ENCODE measurements at regions not wholly inside any gene's neighbourhood (a gene's known extent, or its start where the extent isn't known, plus 50 kb on each side); places are given as distances from the start of the nearest gene placed in this dataset.
"Not testable (repeated sequence)": the region's sequence is repeated elsewhere in the genome, so short reads cannot be mapped to it uniquely, and the experiment has no call there.

- TF ChIP-seq CTCF (conservative IDR thresholded peaks at IDR 0.05; ENCODE audit: low read length), result no peak
- no peak overlapping the region for H3K4me3 ChIP-seq (ENCODE audit: low read length)
- no peak for DNase-seq (ENCODE audit: low read depth)
Observed at GRCh38 chr21:35982717-35983116, 77.6 kb downstream of the SETD4 start.

DNA sequence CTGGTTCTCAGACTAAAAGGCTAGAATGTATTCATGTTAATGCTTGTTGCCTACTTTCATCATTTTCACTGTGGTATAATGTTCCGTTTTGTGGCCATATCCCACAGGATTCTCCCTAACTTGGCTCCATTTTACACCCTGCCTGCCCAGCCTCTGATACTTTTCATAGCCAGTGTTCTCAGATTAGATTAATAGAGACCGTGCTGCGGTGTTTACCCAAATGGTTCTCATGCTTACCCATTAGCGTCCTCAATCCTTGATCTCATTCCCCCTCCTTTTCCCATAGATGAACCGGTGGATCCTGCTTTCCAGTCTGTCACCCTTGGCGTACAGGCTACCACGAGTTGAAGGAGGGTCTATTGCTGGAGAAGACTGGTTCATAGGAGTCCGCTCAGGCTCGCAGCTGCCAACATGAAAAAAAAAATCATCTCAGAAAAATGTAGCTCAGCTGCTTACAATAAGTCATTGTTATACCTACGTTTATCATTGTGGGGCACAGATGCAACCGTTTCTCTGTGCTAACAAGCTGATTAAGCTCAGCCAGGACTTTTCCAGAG lies 78.7 kb downstream of the SETD4 start:
- H3K4me3 ChIP-seq (ENCODE audit: low read length), result no peak overlapping the region
- no peak for DNase-seq (ENCODE audit: low read depth)
- no peak for TF ChIP-seq CTCF (conservative IDR thresholded peaks at IDR 0.05; ENCODE audit: low read length)

GRCh38 chr21:35980821-35981220 lies 79.5 kb downstream of the SETD4 start:
- no peak for DNase-seq (ENCODE audit: low read depth)
- no peak for TF ChIP-seq CTCF (conservative IDR thresholded peaks at IDR 0.05; ENCODE audit: low read length)
- H3K4me3 ChIP-seq (ENCODE audit: low read length), result no peak overlapping the region

DNA sequence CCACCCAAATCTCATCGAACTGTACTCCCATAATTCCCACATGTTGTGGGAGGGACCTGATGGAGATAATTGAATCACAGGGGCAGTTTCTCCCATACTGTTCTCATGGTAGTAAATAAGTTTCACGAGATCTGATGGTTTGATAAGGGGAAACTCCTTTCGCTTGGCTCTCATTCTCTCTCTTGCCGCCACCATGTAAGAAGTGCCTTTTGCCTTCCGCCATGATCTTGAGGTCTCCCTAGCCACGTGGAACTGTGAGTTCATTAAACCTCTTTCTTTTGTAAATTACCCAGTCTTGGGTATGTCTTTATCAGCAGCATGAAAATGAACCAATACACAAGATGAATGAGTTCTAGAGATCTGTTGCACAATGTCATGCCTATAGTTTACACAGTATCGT lies 82.5 kb downstream of the SETD4 start:
- H3K4me3 ChIP-seq (ENCODE audit: low read length); DNase-seq (ENCODE audit: low read depth): not testable (repeated sequence)

GRCh38 chr21:35976929-35977328 lies 83.4 kb downstream of the SETD4 start:
- H3K4me3 ChIP-seq (ENCODE audit: low read length), result no peak overlapping the region
- no peak for DNase-seq (ENCODE audit: low read depth)
- no peak for TF ChIP-seq CTCF (conservative IDR thresholded peaks at IDR 0.05; ENCODE audit: low read length)

DNA sequence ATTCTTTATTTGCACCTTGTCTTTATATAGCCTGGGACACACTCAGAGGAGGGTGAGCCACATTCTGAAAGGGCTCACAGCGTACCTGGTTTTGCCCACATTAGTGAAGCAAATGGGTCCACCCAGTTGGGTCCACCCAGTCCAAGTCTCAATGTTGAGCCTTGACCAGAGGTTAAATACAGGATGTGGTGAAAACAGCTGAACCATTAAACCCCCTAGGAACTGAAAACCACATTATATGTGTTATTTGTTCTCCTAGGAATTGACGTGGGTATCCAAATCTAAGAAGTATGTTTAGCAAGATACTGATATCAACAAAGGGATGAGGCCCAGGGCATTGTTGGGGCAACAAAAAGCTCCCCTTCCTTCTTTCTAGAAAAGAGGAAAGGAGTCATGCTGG lies 83.8 kb downstream of the SETD4 start:
- no peak overlapping the region for H3K4me3 ChIP-seq (ENCODE audit: low read length)
- no peak for TF ChIP-seq CTCF (conservative IDR thresholded peaks at IDR 0.05; ENCODE audit: low read length)
- DNase-seq (ENCODE audit: low read depth), result no peak

DNA sequence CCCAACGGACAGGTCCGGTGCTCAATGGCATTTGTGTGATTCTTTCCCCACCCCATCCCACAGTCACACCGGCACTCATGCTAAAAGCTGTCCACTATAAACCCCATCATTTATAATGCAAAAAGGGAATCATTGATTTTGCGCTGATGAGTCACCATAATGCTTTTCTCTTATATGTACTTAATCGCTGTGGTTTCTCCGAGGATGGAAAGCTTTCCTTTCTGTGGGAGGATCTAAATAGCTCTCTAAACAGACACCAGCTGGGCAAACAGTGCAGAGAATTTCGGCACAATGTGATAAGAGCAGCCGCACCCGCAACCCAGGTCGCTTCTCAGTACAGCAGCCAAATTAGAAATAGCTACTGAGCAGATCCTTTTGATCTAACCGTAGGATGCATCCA lies 85.6 kb downstream of the SETD4 start:
- DNase-seq (ENCODE audit: low read depth), result no peak
- TF ChIP-seq CTCF (conservative IDR thresholded peaks at IDR 0.05; ENCODE audit: low read length), result no peak
- H3K4me3 ChIP-seq (ENCODE audit: low read length), result no peak overlapping the region

DNA sequence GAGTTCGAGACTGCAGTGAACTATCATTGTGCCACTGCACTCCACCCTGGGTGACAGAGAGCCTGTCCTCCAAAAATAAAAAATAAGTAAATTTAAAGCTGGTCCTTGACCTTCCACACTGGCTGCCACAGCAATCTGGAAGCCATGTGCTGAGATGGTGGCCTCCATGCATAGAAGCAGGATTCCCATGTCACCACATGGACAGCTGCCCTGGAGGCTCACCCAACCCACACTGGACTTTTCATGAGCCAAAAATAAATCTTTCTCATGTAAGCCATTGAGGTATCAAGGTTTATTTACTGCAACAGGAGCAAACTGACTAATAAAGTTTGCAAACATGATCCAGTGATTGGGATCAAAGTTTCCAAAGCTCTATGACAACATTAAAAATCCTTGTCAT lies 88.5 kb downstream of the SETD4 start:
- no peak for TF ChIP-seq CTCF (conservative IDR thresholded peaks at IDR 0.05; ENCODE audit: low read length)
- H3K4me3 ChIP-seq (ENCODE audit: low read length), result no peak overlapping the region
- DNase-seq (ENCODE audit: low read depth), result no peak
